ENCODE measurements at regions not wholly inside any gene's neighbourhood (a gene's known extent, or its start where the extent isn't known, plus 50 kb on each side); places are given as distances from the start of the nearest gene placed in this dataset.

GRCh38 chr13:109974354-109974753, 188.0 kb upstream of the IRS2 start:
- Histone ChIP-seq H3K9me3 (replicated peaks; ENCODE audit: control insufficient read depth, insufficient read depth, low read depth, low read length) (no peaks in the 10 kb centered on the region), H3K79me2 (ENCODE audit: control insufficient read depth, insufficient read depth, low read length) (no peaks in the 10 kb centered on the region), H3K4me3 (no peak overlapping the region), H3K27ac (ENCODE audit: extremely low read depth, low read depth, low read length) (no peak overlapping the region), H3K4me1 (replicated peaks in 1 of 2; ENCODE audit: control insufficient read depth in 2 of 2, insufficient read depth in 2 of 2, low read length in 2 of 2) (no peaks in the 10 kb centered on the region), H3K9me1 (ENCODE audit: control insufficient read depth, insufficient read depth, low read length) (no peaks in the 10 kb centered on the region), H4K20me1 (replicated peaks; ENCODE audit: control insufficient read depth, insufficient read depth, low read length) (no peaks in the 10 kb centered on the region), H3K36me3 (ENCODE audit: control insufficient read depth, insufficient read depth, low read length) (no peaks in the 10 kb centered on the region), H2AFZ (ENCODE audit: low read depth, low read length) (no peak overlapping the region), H3K27me3 (ENCODE audit: control insufficient read depth in 2 of 2, insufficient read depth in 2 of 2, low read length in 2 of 2) (peaks cover 0 to 23% of the 10 kb centered on the region in 2 experiments; a peak in 2 of 5 replicates), H3K4me2 (ENCODE audit: insufficient read depth, low read length) (no peak overlapping the region), H3K9ac (ENCODE audit: insufficient read depth in 1 of 2, low read depth in 2 of 2, low read length in 2 of 2) (no peak overlapping the region)
- intact Hi-C loops (cut with micrococcal nuclease) (no loop called here), in situ Hi-C loops (cut with MboI) (no loop called here)
- ATAC-seq, result no peak
- no peak for DNase-seq (ENCODE audit: extremely low read depth in 1 of 4, low spot score in 3 of 4)
- TF ChIP-seq, protein P1, sequence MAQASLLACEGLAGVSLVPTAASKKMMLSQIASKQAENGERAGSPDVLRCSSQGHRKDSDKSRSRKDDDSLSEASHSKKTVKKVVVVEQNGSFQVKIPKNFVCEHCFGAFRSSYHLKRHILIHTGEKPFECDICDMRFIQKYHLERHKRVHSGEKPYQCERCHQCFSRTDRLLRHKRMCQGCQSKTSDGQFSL (CRISPR knock-in tag; IDR thresholded peaks at IDR 0.05), result no peak
- TF ChIP-seq, protein P1 (tag; IDR thresholded peaks at IDR 0.05), result no peak
- TF ChIP-seq HNRNPUL1 (IDR thresholded peaks at IDR 0.05; ENCODE audit: low read length) (no peak), ZNF75A (CRISPR knock-in tag; IDR thresholded peaks at IDR 0.05) (no peak), ZNF354B (CRISPR knock-in tag; IDR thresholded peaks at IDR 0.05) (no peak), ELK3 (CRISPR knock-in tag; IDR thresholded peaks at IDR 0.05) (no peak), MECOM (CRISPR knock-in tag; IDR thresholded peaks at IDR 0.05) (no peak), ZNF282 (CRISPR knock-in tag; IDR thresholded peaks at IDR 0.05) (no peak), CXXC5 (CRISPR knock-in tag; IDR thresholded peaks at IDR 0.05) (no peak), HOXB6 (CRISPR knock-in tag; IDR thresholded peaks at IDR 0.05; ENCODE audit: borderline replicate concordance) (no peak), TOE1 (IDR thresholded peaks at IDR 0.05; ENCODE audit: borderline replicate concordance) (no peak), TOE1 (CRISPR knock-in tag; IDR thresholded peaks at IDR 0.05; ENCODE audit: borderline replicate concordance, low read depth) (no peak), SMARCA4 (IDR thresholded peaks at IDR 0.05) (no peak)
- TF ChIP-seq, protein P2, sequence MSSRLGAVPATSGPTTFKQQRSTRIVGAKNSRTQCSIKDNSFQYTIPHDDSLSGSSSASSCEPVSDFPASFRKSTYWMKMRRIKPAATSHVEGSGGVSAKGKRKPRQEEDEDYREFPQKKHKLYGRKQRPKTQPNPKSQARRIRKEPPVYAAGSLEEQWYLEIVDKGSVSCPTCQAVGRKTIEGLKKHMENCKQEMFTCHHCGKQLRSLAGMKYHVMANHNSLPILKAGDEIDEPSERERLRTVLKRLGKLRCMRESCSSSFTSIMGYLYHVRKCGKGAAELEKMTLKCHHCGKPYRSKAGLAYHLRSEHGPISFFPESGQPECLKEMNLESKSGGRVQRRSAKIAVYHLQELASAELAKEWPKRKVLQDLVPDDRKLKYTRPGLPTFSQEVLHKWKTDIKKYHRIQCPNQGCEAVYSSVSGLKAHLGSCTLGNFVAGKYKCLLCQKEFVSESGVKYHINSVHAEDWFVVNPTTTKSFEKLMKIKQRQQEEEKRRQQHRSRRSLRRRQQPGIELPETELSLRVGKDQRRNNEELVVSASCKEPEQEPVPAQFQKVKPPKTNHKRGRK (tag; IDR thresholded peaks at IDR 0.05), result no peak
- no TSS peak for BruUV-seq (replicated peaks)
- WGBS (ENCODE audit: insufficient coverage, low coverage, missing lambda C conversion rate), result 6% methylated on average over 4 of the region's 7 CpGs
- CTCF ChIA-PET (ENCODE audit: low intra/inter-chr PET ratio), result no interaction called here
- FAIRE-seq, result no peak
- POLR2A ChIA-PET, result no interaction called here
